ENCODE measurements at regions not wholly inside any gene's neighbourhood (a gene's known extent, or its start where the extent isn't known, plus 50 kb on each side); places are given as distances from the start of the nearest gene placed in this dataset.

DNA sequence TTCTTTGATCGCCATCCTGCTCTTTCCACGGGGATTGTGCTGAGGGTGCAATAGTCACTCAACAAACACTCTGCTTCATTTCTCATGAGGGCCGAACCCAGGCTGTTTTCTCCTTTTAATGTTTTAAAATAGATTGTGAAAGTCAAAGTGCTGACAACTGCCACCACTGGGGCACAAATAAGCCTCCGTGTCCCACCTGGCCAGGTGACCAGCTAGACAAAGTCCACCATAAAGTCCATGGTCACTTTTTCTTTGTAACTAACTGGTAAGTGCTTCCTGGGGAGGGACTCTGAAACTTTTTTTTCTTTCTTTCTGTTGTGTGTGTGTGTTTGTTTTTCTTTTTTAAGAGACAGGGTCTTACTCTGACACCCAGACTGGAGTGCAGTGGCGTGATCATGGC, 219.8 kb downstream of the LY86 start:
- TF ChIP-seq, protein P1, sequence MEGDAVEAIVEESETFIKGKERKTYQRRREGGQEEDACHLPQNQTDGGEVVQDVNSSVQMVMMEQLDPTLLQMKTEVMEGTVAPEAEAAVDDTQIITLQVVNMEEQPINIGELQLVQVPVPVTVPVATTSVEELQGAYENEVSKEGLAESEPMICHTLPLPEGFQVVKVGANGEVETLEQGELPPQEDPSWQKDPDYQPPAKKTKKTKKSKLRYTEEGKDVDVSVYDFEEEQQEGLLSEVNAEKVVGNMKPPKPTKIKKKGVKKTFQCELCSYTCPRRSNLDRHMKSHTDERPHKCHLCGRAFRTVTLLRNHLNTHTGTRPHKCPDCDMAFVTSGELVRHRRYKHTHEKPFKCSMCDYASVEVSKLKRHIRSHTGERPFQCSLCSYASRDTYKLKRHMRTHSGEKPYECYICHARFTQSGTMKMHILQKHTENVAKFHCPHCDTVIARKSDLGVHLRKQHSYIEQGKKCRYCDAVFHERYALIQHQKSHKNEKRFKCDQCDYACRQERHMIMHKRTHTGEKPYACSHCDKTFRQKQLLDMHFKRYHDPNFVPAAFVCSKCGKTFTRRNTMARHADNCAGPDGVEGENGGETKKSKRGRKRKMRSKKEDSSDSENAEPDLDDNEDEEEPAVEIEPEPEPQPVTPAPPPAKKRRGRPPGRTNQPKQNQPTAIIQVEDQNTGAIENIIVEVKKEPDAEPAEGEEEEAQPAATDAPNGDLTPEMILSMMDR (IDR thresholded peaks at IDR 0.05; ENCODE audit: control insufficient read depth, extremely low read depth, insufficient read depth) = no peak
- no peak overlapping the region for H3K4me3 ChIP-seq (ENCODE audit: low read depth, low read length)
- no peak for DNase-seq (ENCODE audit: low read depth)

DNA sequence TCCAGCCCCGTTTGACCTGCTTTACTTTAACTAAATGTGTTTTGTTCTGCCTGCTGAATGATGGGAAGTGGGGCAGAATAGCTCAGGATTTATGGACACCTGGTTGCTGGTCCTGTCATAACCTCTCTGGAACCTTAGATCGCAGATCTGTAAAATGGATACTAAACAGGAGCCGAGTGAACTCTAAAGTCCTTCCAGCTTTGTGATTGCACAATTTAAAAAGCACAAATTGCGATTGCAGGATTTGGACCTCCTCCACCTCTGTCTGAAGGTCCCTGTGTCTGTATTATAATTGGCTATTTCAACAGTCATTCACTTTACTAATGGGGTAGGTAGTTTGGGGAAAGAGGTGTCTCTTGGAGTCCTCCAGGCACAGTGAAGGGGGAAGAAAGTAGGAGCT, 220.4 kb downstream of the LY86 start:
- no peak for DNase-seq (ENCODE audit: low read depth)
- H3K4me3 ChIP-seq (ENCODE audit: low read depth, low read length) = no peak overlapping the region
- TF ChIP-seq, protein P1 (IDR thresholded peaks at IDR 0.05; ENCODE audit: control insufficient read depth, extremely low read depth, insufficient read depth) = no peak

DNA sequence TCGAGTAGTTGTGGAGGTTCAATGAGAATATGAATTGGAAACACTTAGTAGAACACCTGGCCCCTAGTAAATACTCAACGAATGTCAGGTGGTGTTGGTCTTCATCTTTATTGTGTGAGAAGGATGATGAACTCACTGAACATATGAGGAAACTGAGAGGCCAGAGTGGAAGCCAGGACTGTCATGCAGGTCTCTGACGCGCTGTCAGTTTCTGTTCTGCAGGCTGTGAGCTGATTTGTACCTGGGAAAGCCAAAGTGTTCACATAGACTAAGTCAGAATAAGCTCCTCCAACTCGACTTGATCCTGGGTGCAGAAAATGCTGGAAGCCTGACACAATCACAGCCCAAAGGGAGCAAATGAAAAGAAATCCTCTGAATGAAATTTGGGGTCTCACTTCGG, 222.2 kb downstream of the LY86 start:
- DNase-seq (ENCODE audit: low read depth) = no peak
- TF ChIP-seq, protein P1 (IDR thresholded peaks at IDR 0.05; ENCODE audit: control insufficient read depth, extremely low read depth, insufficient read depth) = no peak
- H3K4me3 ChIP-seq (ENCODE audit: low read depth, low read length) = no peak overlapping the region

DNA sequence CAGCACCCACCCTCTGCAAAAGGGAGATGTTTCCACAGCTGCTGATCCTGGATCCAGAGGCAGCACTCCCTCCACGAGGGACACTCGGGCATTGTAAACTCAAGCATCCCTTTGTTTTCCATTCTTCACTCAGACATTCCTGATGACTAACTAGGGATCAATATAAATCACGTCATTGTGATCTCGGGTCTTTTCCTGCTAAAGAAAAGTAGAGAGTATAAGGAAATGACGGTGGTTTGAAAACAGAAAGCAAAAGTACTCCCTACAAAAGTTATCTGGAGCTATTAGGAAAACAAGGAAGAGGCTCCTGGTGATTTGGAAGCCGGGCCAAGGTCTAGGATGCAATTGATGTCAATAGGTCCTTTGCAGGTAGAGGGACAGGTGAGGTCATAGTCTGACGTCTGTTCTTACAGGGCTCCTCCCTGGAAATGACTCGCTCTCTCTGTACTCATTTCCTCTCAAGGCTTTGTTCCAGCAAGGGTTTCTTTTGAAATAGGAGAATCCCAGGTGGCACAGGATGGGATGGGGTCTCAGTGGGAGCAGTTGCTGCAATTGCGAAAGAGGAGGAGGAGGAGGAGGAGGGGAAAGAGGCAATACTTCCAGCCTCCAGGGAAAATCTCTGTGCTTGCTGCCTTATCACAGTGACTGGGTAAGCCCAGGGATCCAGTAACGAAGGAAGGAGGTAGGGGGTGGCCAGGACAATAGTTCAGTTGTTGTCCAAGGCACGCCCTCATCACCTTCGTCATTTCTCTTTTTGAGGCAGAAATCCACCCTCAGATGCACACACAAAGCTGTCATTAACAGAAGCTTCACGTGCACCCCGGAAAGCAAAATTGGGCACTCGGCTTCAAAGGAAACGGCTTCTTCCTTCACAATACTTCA, 222.8 kb downstream of the LY86 start:
- DNase-seq (ENCODE audit: low read depth) = no peak
- TF ChIP-seq, protein P1 (IDR thresholded peaks at IDR 0.05; ENCODE audit: control insufficient read depth, extremely low read depth, insufficient read depth) = no peak
- H3K4me3 ChIP-seq (ENCODE audit: low read depth, low read length) = no peak overlapping the region

DNA sequence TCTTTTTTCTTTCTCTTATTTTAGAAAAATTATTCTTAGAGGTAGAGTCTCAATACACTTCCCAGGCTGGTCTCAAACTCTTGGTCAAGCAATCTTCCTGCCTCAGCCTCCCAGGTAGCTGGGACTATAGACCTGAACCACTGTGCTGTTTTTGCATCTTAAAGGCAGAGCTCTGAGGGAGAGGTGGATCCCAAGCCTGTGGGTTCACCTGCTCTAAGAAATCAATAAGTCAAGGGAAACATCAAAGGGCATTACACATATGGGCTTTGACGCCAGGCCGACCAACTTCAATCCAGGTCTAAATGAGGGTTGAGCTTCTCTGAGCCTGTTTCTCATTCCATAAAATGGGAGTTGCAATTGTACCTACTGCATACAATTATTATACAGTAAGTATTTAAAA, 223.9 kb downstream of the LY86 start:
- TF ChIP-seq, protein P1 (IDR thresholded peaks at IDR 0.05; ENCODE audit: control insufficient read depth, extremely low read depth, insufficient read depth) = no peak
- DNase-seq (ENCODE audit: low read depth) = peak; percentile 66
- no peak overlapping the region for H3K4me3 ChIP-seq (ENCODE audit: low read depth, low read length)

DNA sequence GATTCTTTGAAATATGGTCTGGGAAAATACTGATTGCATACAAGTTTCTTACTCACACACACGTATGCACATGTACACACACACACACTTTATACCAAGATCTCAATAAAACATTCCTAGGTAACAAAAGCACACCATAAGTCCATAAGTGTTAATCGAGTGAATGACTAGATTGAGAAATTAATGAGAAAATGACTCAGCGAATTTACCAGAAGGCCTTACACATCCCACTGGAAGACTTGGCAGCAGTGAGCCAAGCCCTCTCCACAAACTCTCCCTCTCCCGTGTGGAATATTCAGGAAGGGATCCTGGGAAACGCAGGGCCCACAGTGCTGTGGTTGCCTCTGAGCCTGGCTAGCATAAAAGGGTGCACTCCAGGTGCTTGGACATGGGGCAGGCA, 227.2 kb downstream of the LY86 start:
- TF ChIP-seq, protein P1 (IDR thresholded peaks at IDR 0.05; ENCODE audit: control insufficient read depth, extremely low read depth, insufficient read depth) = no peak
- DNase-seq (ENCODE audit: low read depth) = no peak
- H3K4me3 ChIP-seq (ENCODE audit: low read depth, low read length) = no peak overlapping the region

DNA sequence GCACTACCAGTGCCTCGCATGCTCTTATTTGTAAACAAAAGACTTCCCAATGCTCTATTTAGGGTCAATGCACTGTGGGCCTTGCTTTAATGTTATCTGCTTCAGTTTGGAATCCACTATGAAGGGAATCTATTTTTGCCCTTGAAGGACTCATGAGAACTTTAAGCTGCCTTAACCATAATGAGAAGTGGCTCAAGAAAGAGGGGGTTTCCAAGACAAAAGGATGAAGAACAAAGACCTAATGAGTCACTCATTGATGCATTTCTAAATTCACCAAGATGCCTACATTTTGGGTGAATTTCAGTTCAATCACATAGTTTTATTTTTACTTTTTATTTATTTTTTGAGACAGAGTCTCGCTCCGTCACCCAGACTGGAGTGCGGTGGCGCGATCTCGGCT, 228.2 kb downstream of the LY86 start:
- H3K4me3 ChIP-seq (ENCODE audit: low read depth, low read length) = no peak overlapping the region
- no peak for DNase-seq (ENCODE audit: low read depth)
- TF ChIP-seq, protein P1 (IDR thresholded peaks at IDR 0.05; ENCODE audit: control insufficient read depth, extremely low read depth, insufficient read depth) = no peak

Data from LNCaP clone FGC (cell line).